ENCODE measurements at regions not wholly inside any gene's neighbourhood (a gene's known extent, or its start where the extent isn't known, plus 50 kb on each side); places are given as distances from the start of the nearest gene placed in this dataset.

GRCh38 chr22:47788461-47788860 lies 1026.0 kb downstream of the TBC1D22A start:
- TF ChIP-seq CTCF (conservative IDR thresholded peaks at IDR 0.05; ENCODE audit: low read length) (no peak), EZH2phosphoT487 (IDR thresholded peaks at IDR 0.05; ENCODE audit: borderline replicate concordance) (no peak)
- H3K79me2 ChIP-seq (ENCODE audit: insufficient read depth, low read length) = no peaks in the 10 kb centered on the region
- H3K4me3 ChIP-seq (ENCODE audit: low read length, poor library complexity, severe bottlenecking) = no peak overlapping the region

GRCh38 chr22:47787501-47788227 lies 1025.2 kb downstream of the TBC1D22A start:
- Histone ChIP-seq H4K20me1 (ENCODE audit: insufficient read depth, low read length, poor library complexity, severe bottlenecking) (no peaks in the 10 kb centered on the region), H2AFZ (ENCODE audit: low read length) (no peak overlapping the region), H3K9ac (ENCODE audit: low read depth, low read length, poor library complexity, severe bottlenecking) (no peak overlapping the region), H3K27me3 (ENCODE audit: insufficient read depth, low read length, poor library complexity, severe bottlenecking) (no peaks in the 10 kb centered on the region), H3K36me3 (ENCODE audit: insufficient read depth, low read length) (no peaks in the 10 kb centered on the region), H3F3A (ENCODE audit: low read depth) (no peaks in the 10 kb centered on the region), H3K9me3 (ENCODE audit: insufficient read depth, low read depth, low read length) (peaks cover 5% of the 10 kb centered on the region; the same call in 1 of the 2 replicates), H3K4me1 (ENCODE audit: insufficient read depth, low read length, poor library complexity, severe bottlenecking) (no peaks in the 10 kb centered on the region), H3K4me2 (ENCODE audit: low read depth, low read length, poor library complexity, severe bottlenecking) (no peak overlapping the region), H3K4me3 (ENCODE audit: low read length, poor library complexity, severe bottlenecking) (no peak overlapping the region), H3K79me2 (ENCODE audit: insufficient read depth, low read length) (no peaks in the 10 kb centered on the region), H3K9me2 (replicated peaks; ENCODE audit: low read depth, low read length) (no peaks in the 10 kb centered on the region)
- TF ChIP-seq CTCF (conservative IDR thresholded peaks at IDR 0.05; ENCODE audit: low read length) (no peak), EZH2phosphoT487 (IDR thresholded peaks at IDR 0.05; ENCODE audit: borderline replicate concordance) (no peak)

More at GRCh38 chr22:47788461-47788860, 1026.0 kb downstream of the TBC1D22A start:
- Histone ChIP-seq H4K20me1 (ENCODE audit: insufficient read depth, low read length, poor library complexity, severe bottlenecking) (no peaks in the 10 kb centered on the region), H3K9me2 (replicated peaks; ENCODE audit: low read depth, low read length) (no peaks in the 10 kb centered on the region), H3K4me1 (ENCODE audit: insufficient read depth, low read length, poor library complexity, severe bottlenecking) (no peaks in the 10 kb centered on the region), H3K27me3 (ENCODE audit: insufficient read depth, low read length, poor library complexity, severe bottlenecking) (no peaks in the 10 kb centered on the region), H3K9ac (ENCODE audit: low read depth, low read length, poor library complexity, severe bottlenecking) (no peak overlapping the region), H3K4me2 (ENCODE audit: low read depth, low read length, poor library complexity, severe bottlenecking) (no peak overlapping the region), H2AFZ (ENCODE audit: low read length) (no peak overlapping the region), H3K9me3 (ENCODE audit: insufficient read depth, low read depth, low read length) (peaks cover 5% of the 10 kb centered on the region; the same call in 1 of the 2 replicates), H3K36me3 (ENCODE audit: insufficient read depth, low read length) (no peaks in the 10 kb centered on the region), H3F3A (ENCODE audit: low read depth) (no peaks in the 10 kb centered on the region)

- Histone ChIP-seq H3K79me2 (ENCODE audit: insufficient read depth, low read length) (no peaks in the 10 kb centered on the region), H3K9me3 (ENCODE audit: insufficient read depth, low read depth, low read length) (peaks cover 5% of the 10 kb centered on the region; the same call in 1 of the 2 replicates), H2AFZ (ENCODE audit: low read length) (no peak overlapping the region), H3K4me2 (ENCODE audit: low read depth, low read length, poor library complexity, severe bottlenecking) (no peak overlapping the region), H3K4me3 (ENCODE audit: low read length, poor library complexity, severe bottlenecking) (no peak overlapping the region), H3K9ac (ENCODE audit: low read depth, low read length, poor library complexity, severe bottlenecking) (no peak overlapping the region), H3F3A (ENCODE audit: low read depth) (no peaks in the 10 kb centered on the region), H3K9me2 (replicated peaks; ENCODE audit: low read depth, low read length) (no peaks in the 10 kb centered on the region), H3K27me3 (ENCODE audit: insufficient read depth, low read length, poor library complexity, severe bottlenecking) (no peaks in the 10 kb centered on the region), H3K36me3 (ENCODE audit: insufficient read depth, low read length) (no peaks in the 10 kb centered on the region), H4K20me1 (ENCODE audit: insufficient read depth, low read length, poor library complexity, severe bottlenecking) (no peaks in the 10 kb centered on the region), H3K4me1 (ENCODE audit: insufficient read depth, low read length, poor library complexity, severe bottlenecking) (no peaks in the 10 kb centered on the region)
- TF ChIP-seq CTCF (conservative IDR thresholded peaks at IDR 0.05; ENCODE audit: low read length) (no peak), EZH2phosphoT487 (IDR thresholded peaks at IDR 0.05; ENCODE audit: borderline replicate concordance) (no peak)
Measured at GRCh38 chr22:47786650-47787290, 1024.3 kb downstream of the TBC1D22A start.
